ENCODE measurements at regions not wholly inside any gene's neighbourhood (a gene's known extent, or its start where the extent isn't known, plus 50 kb on each side); places are given as distances from the start of the nearest gene placed in this dataset.
"Not testable (repeated sequence)": the region's sequence is repeated elsewhere in the genome, so short reads cannot be mapped to it uniquely, and the experiment has no call there.

DNA sequence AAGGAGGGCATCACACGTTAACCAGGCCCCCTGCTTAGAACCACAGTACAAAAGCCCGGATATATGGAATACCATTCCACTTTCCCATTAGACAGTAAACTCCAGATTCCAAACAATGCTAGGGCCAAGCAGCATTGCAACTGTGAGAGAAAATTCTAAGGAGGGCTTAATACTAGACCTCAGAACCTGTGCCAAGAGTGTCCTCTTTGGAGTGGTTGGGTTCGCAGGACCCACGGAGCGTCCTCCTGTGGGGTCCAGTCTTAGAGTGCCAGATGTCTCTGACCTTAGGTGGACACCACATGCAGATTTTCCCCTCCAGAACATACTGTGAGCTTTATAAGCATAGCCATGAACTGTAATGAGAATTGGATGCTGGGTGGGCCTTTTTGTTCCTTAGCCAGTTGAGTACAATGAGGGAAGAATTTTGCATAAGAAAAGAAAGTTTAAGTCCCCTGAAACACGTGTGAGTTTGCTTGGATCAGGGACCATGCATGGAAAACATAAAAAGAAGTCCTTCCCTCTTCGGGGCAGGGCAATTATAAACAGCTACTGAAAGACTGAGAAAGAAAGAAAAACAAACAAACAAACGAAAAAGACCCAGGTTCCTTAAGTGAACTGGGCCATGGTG is 325.7 kb downstream of the NEK10 start:
- DNase-seq (no peak), ATAC-seq (no peak), FAIRE-seq (no peak)
- Histone ChIP-seq H3K9me3 (no peaks in the 10 kb centered on the region), H3K36me3 (no peaks in the 10 kb centered on the region), H3K4me3 (no peak overlapping the region), H3K4me1 (no peaks in the 10 kb centered on the region), H3K27ac (no peak overlapping the region), H3K27me3 (no peaks in the 10 kb centered on the region)
- intact Hi-C loops (cut with DNase I) = no loop called here
- TF ChIP-seq, protein P1, sequence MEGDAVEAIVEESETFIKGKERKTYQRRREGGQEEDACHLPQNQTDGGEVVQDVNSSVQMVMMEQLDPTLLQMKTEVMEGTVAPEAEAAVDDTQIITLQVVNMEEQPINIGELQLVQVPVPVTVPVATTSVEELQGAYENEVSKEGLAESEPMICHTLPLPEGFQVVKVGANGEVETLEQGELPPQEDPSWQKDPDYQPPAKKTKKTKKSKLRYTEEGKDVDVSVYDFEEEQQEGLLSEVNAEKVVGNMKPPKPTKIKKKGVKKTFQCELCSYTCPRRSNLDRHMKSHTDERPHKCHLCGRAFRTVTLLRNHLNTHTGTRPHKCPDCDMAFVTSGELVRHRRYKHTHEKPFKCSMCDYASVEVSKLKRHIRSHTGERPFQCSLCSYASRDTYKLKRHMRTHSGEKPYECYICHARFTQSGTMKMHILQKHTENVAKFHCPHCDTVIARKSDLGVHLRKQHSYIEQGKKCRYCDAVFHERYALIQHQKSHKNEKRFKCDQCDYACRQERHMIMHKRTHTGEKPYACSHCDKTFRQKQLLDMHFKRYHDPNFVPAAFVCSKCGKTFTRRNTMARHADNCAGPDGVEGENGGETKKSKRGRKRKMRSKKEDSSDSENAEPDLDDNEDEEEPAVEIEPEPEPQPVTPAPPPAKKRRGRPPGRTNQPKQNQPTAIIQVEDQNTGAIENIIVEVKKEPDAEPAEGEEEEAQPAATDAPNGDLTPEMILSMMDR (IDR thresholded peaks at IDR 0.05) = no peak
- WGBS, 2 donors = 53 to 63% methylated on average over 8 of the region's 8 CpGs

DNA sequence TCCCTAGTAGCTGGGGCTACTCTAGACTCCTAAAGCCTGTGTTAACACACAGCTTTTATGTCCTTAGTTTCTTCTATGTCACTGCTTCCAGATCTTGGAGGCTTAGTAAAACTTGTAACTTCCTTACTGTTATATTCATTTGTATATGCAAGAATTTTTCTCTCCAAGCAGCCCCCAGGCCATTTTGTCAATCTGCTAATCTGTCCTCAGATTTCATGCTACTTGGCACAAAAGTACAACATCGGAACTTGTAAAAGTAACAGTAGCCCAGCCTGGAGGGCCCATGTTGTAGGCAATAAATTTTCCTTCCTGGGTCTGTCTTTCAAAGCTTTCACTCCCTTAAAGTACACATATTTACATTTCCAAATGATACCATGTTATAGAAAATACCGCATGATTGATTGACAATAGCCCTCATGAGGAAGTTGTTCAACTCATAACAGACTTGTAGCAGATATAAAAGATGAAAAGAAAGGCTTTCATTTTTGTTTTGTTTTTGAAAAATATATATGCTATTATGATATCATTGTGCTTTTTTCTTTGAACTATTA is 324.2 kb downstream of the NEK10 start:
- Histone ChIP-seq H3K4me1 (no peaks in the 10 kb centered on the region), H3K9me3 (no peaks in the 10 kb centered on the region), H3K27me3 (no peaks in the 10 kb centered on the region), H3K27ac (no peak overlapping the region), H3K4me3 (no peak overlapping the region), H3K36me3 (no peaks in the 10 kb centered on the region)
- WGBS, 2 donors = 74 to 79% methylated on average over 2 of the region's 2 CpGs
- TF ChIP-seq, protein P1 (IDR thresholded peaks at IDR 0.05) = no peak
- FAIRE-seq (no peak), ATAC-seq (no peak), DNase-seq (no peak)
- intact Hi-C loops (cut with DNase I) = no loop called here

DNA sequence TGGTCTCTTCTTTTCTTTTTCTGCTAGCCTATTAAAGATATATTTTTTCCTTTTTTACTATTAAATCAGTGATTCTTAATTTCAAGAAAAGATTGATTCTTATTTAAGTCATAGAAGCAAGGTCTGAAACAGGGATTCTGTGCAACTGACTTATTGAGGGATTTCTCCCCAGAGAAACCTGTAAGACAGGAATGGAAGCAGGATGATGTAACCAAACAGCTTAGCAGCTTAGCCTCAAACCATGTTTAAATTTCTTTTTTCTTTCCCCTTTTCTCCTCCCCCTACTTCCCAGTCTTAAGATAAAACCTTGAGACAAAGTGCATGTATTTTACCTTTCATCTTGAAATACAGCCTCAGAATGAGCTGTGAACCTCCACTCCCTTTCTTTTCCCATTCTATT is 322.8 kb downstream of the NEK10 start:
- FAIRE-seq (no peak), DNase-seq (no peak), ATAC-seq (no peak)
- H3K27me3 ChIP-seq = no peaks in the 10 kb centered on the region
- TF ChIP-seq, protein P1 (IDR thresholded peaks at IDR 0.05) = no peak
- no peak overlapping the region for H3K27ac ChIP-seq
- no peaks in the 10 kb centered on the region for H3K4me1 ChIP-seq
- H3K9me3 ChIP-seq = no peaks in the 10 kb centered on the region
- no peaks in the 10 kb centered on the region for H3K36me3 ChIP-seq
- H3K4me3 ChIP-seq = no peak overlapping the region
- intact Hi-C loops (cut with DNase I) = no loop called here

DNA sequence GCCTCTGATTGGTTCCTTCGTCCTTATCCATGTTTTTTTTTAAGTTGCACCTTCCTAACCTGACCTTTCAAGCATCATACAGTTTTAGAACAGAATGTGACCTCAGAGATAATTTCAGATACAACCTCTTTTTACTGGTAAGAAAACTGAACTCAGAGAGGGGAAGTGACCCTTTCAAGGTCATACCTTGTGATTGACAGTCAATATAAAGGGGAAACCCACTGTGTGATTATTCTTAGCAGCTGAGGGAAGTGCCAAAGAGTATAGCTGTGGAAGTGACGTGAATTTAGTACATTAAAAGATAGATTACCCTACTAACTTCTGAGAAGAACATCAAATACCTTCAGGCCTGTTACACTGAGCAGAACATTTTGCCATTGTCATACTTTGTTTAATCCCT is 319.4 kb downstream of the NEK10 start:
- intact Hi-C loops (cut with DNase I) = no loop called here
- Histone ChIP-seq H3K4me3 (no peak overlapping the region), H3K36me3 (no peaks in the 10 kb centered on the region), H3K4me1 (no peaks in the 10 kb centered on the region), H3K27me3 (no peaks in the 10 kb centered on the region), H3K9me3 (no peaks in the 10 kb centered on the region), H3K27ac (no peak overlapping the region)
- FAIRE-seq = no peak
- WGBS, 2 donors = 27 to 45% methylated on average over 2 of the region's 2 CpGs
- TF ChIP-seq, protein P1 (IDR thresholded peaks at IDR 0.05) = no peak
- no peak for DNase-seq
- no peak for ATAC-seq

DNA sequence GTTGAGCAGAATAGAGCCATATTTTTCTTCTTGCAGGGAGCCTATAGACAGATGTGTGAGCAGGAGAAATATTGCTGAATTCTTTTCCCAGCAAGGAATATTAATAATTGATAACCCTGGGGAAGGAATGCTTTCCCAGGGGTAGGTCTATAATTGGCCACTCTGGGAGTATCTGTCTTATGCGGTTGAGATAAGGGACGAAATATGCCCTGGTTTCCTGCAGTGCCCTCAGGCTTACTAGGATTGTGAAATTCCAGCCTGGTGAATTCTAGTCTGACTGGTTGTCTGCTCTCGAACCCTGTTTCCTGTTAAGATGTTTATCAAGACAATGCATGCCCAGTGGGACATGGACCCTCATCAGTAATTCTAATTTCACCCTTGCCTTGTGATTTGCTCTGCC is 317.7 kb downstream of the NEK10 start:
- FAIRE-seq; H3K27ac ChIP-seq; H3K4me1 ChIP-seq; intact Hi-C loops (cut with DNase I); H3K27me3 ChIP-seq; ATAC-seq; H3K4me3 ChIP-seq; H3K36me3 ChIP-seq; DNase-seq; H3K9me3 ChIP-seq: not testable (repeated sequence)
- 76% methylated on average over 3 of the region's 3 CpGs for WGBS, 2 donors

Data from pancreas (tissue), 10 donors.